ENCODE measurements at regions not wholly inside any gene's neighbourhood (a gene's known extent, or its start where the extent isn't known, plus 50 kb on each side); places are given as distances from the start of the nearest gene placed in this dataset.
"Not testable (repeated sequence)": the region's sequence is repeated elsewhere in the genome, so short reads cannot be mapped to it uniquely, and the experiment has no call there.

DNA sequence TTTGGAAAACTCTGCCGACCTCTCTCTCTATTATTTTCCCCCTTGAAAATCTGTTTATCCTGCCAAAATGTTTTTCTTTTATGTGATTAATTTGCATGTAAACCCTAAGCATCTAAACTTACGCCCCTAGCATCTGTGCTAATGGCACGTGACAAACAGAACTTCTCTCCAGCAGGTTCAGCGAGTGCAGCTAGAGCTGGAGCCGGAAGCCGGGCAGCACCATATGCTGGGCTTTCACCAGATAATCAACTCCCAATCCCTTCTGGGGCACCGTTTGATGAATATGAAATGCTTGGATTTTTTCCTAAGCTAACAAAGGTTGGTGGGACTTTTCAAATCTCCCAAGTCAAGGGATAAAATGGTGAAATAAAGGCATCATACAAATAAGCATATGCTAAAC, 667.5 kb upstream of the TMEM132C start:
- TF ChIP-seq, protein P1, sequence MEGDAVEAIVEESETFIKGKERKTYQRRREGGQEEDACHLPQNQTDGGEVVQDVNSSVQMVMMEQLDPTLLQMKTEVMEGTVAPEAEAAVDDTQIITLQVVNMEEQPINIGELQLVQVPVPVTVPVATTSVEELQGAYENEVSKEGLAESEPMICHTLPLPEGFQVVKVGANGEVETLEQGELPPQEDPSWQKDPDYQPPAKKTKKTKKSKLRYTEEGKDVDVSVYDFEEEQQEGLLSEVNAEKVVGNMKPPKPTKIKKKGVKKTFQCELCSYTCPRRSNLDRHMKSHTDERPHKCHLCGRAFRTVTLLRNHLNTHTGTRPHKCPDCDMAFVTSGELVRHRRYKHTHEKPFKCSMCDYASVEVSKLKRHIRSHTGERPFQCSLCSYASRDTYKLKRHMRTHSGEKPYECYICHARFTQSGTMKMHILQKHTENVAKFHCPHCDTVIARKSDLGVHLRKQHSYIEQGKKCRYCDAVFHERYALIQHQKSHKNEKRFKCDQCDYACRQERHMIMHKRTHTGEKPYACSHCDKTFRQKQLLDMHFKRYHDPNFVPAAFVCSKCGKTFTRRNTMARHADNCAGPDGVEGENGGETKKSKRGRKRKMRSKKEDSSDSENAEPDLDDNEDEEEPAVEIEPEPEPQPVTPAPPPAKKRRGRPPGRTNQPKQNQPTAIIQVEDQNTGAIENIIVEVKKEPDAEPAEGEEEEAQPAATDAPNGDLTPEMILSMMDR (IDR thresholded peaks at IDR 0.05; ENCODE audit: insufficient read depth, low read length, poor library complexity, severe bottlenecking) = no peak
- Histone ChIP-seq H3K27me3 (replicated peaks; ENCODE audit: control insufficient read depth, insufficient read depth, low read length) (no peaks in the 10 kb centered on the region), H3K4me3 (replicated peaks; ENCODE audit: low read depth, low read length) (no peak overlapping the region), H3K36me3 (ENCODE audit: control insufficient read depth, insufficient read depth, low read length) (no peaks in the 10 kb centered on the region)
- no peak for DNase-seq (ENCODE audit: extremely low read depth, insufficient read length)

DNA sequence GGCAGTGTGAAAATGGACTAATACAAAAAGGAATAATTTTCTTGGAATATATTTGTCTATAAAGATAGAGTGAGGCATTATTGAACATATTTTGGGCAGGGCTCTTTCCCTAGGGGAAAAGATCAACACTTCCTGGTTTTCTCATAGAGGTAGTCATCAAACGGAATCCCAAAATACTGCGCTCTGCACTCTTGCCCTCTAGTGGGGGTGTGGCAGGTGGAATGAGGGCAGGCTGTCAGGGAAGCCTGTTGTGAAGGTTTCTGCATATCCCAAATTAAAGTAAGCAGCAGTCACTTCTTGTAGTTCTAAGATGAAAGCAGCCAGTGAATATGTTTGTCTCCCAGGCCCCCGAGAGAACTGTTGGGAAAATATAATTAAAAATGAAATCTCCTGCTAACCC, 666.8 kb upstream of the TMEM132C start:
- Histone ChIP-seq H3K36me3 (ENCODE audit: control insufficient read depth, insufficient read depth, low read length) (no peaks in the 10 kb centered on the region), H3K27me3 (replicated peaks; ENCODE audit: control insufficient read depth, insufficient read depth, low read length) (no peaks in the 10 kb centered on the region), H3K4me3 (replicated peaks; ENCODE audit: low read depth, low read length) (no peak overlapping the region)
- TF ChIP-seq, protein P1 (IDR thresholded peaks at IDR 0.05; ENCODE audit: insufficient read depth, low read length, poor library complexity, severe bottlenecking) = no peak
- DNase-seq (ENCODE audit: extremely low read depth, insufficient read length) = no peak

DNA sequence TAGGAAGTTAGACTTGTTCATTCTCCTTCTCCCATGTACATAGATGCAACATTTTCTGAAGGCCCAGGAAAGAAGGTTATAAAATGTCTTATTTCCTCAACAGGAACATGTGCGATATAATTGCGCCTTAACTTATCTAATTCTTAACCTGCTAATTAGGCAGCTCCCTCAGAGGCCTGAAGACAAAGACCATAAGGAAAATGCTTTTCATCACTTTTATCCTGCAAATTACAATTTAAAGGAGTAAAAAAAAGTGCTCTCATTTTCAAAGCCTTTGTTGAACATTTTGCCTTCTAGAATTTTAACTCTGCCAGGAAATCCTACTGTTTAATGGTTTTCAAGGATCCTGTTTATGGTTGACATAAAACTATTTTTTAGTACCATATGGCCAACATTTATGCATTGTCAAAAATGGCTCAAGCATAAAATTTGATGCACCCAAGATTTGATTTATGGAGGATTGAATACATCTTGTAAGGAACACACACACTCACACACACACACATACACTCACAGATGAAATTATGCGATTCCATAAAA, 660.4 kb upstream of the TMEM132C start:
- no peak overlapping the region for H3K4me3 ChIP-seq (replicated peaks; ENCODE audit: low read depth, low read length)
- H3K36me3 ChIP-seq (ENCODE audit: control insufficient read depth, insufficient read depth, low read length) = no peaks in the 10 kb centered on the region
- TF ChIP-seq, protein P1 (IDR thresholded peaks at IDR 0.05; ENCODE audit: insufficient read depth, low read length, poor library complexity, severe bottlenecking) = no peak
- H3K27me3 ChIP-seq (replicated peaks; ENCODE audit: control insufficient read depth, insufficient read depth, low read length) = no peaks in the 10 kb centered on the region
- DNase-seq (ENCODE audit: extremely low read depth, insufficient read length) = no peak

- TF ChIP-seq, protein P1 (IDR thresholded peaks at IDR 0.05; ENCODE audit: insufficient read depth, low read length, poor library complexity, severe bottlenecking) = no peak
- no peak for DNase-seq (ENCODE audit: extremely low read depth, insufficient read length)
- Histone ChIP-seq H3K4me3 (replicated peaks; ENCODE audit: low read depth, low read length) (no peak overlapping the region), H3K36me3 (ENCODE audit: control insufficient read depth, insufficient read depth, low read length) (no peaks in the 10 kb centered on the region), H3K27me3 (replicated peaks; ENCODE audit: control insufficient read depth, insufficient read depth, low read length) (no peaks in the 10 kb centered on the region)
Observed at GRCh38 chr12:127607146-127607725, 659.7 kb upstream of the TMEM132C start.

DNA sequence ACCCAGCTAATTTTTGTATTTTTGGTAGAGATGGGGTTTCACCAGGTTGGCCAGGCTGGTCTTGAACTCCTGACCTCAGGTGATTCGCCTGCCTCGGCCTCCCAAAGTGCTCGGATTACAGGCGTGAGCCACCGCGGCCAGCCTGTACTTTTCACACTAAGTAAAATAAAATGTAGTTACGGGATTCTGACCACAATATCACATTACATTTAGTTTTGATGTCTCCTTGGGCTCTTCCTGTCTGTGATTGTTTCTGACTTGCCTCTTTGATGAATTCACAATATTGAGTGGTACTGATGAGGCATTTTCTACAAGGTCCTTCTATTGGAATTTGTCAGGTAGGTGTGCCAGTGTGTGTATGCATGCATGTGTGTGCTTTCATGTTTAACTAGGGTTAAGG, 658.6 kb upstream of the TMEM132C start:
- DNase-seq (ENCODE audit: extremely low read depth, insufficient read length); H3K36me3 ChIP-seq (ENCODE audit: control insufficient read depth, insufficient read depth, low read length); H3K4me3 ChIP-seq (replicated peaks; ENCODE audit: low read depth, low read length); H3K27me3 ChIP-seq (replicated peaks; ENCODE audit: control insufficient read depth, insufficient read depth, low read length): not testable (repeated sequence)

DNA sequence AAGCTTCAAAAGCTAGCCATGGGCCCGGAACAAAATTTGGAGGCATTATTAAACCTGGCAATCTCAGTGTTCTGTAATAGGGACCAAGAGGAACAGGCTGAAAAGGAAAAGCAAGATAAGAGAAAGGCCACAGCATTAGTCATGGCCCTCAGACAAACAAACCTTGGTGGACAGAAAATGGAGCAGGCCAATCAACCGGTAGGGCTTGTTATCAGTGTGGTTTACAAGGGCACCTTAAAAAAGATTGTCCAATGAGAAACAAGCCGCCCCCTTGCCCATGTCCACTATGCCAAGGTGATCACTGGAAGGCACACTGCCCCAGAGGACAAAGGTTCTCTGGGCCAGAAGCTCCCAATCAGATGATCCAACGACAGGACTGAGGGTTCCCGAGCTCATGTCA, 653.9 kb upstream of the TMEM132C start:
- Histone ChIP-seq H3K4me3 (replicated peaks; ENCODE audit: low read depth, low read length) (no peak overlapping the region), H3K36me3 (ENCODE audit: control insufficient read depth, insufficient read depth, low read length) (no peaks in the 10 kb centered on the region), H3K27me3 (replicated peaks; ENCODE audit: control insufficient read depth, insufficient read depth, low read length) (no peaks in the 10 kb centered on the region)
- no peak for DNase-seq (ENCODE audit: extremely low read depth, insufficient read length)
- TF ChIP-seq, protein P1 (IDR thresholded peaks at IDR 0.05; ENCODE audit: insufficient read depth, low read length, poor library complexity, severe bottlenecking) = no peak

Measured in GM06990 (cell line).